ENCODE measurements at regions not wholly inside any gene's neighbourhood (a gene's known extent, or its start where the extent isn't known, plus 50 kb on each side); places are given as distances from the start of the nearest gene placed in this dataset.

DNA sequence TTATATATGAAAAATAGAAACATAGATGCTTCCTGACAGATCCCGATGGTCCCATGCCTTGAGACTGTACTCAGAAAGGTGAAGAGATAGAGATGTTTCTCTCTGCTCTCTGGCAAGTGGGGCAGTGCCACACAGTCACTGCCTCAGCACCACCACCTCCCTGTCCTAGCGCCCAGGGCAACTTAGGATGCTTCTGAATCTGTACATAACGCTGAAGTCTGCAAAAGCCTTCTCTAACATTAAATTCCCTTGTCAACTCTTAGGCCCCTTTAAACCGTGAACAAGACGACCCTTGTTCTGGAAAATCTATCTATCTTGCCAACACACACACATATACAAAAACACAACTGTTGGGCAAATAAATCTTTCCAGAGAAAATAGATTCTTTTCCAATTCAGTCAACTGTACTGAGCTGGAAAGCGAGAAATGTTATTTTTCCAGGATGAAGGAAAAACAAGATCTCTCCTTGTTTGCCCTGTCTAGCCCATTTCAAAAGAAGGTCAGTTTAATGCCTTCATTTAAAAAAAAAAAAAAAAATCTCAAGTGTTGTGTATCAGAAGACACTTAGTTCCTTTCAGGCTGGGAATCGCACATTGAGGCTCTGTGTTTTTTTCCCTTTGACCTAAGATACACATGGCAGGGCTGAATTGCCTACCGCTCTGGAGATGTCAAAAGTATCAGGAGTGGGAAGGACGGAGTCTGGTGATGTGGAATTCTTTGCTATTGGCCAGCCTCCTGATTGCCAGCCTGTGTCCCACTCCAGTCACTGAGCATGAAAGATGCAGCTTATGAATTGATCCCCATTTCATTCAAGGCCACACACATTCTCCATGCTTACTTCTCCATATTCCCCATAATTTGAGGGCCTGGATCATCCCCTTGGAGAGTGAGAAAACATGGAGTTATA lies 241.4 kb downstream of the LACC1 start:
- Histone ChIP-seq H3K36me3 (ENCODE audit: insufficient read depth, low read length) (no peaks in the 10 kb centered on the region), H3K4me2 (ENCODE audit: low read depth, low read length, poor library complexity, severe bottlenecking) (no peak overlapping the region), H2AFZ (ENCODE audit: low read length) (no peak overlapping the region), H3K9ac (ENCODE audit: low read length) (no peak overlapping the region), H3K79me2 (ENCODE audit: low read length) (no peaks in the 10 kb centered on the region), H3K4me3 (ENCODE audit: low read length) (no peak overlapping the region), H3K9me3 (ENCODE audit: low read length) (peaks cover 3% of the 10 kb centered on the region; the same call in 1 of the 2 replicates), H3K9me2 (replicated peaks; ENCODE audit: insufficient read depth, low read length) (no peaks in the 10 kb centered on the region), H4K20me1 (ENCODE audit: insufficient read depth, low read depth, low read length) (no peaks in the 10 kb centered on the region), H3K27ac (ENCODE audit: low read length) (no peak overlapping the region), H3K4me1 (ENCODE audit: low read length) (no peaks in the 10 kb centered on the region), H3K27me3 (ENCODE audit: low read length) (0 out of 2 replicates have a peak, but pooled peaks cover 4% of the 10 kb centered on the region)
- DNase-seq = no peak

DNA sequence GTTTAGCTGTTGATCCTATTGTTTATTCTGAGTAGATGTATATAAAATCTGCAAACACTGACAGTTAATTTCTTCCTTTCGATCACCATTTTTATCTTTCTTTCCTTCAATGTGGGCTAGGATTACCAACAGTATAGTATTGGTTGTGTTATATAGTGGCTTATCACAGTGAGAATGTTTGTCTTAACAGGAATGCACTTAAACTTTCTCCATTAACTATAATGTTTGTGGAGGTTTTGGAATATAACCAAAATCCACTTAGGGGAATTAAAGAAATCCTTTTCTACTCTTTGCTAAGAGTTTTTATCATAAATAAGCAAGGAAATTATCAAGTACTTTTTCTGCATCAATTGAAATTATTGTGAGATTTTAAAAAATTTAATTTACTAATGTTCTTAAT lies 244.6 kb downstream of the LACC1 start:
- H3K9me2 ChIP-seq (replicated peaks; ENCODE audit: insufficient read depth, low read length) = no peaks in the 10 kb centered on the region
- no peaks in the 10 kb centered on the region for H4K20me1 ChIP-seq (ENCODE audit: insufficient read depth, low read depth, low read length)
- H3K4me1 ChIP-seq (ENCODE audit: low read length) = no peaks in the 10 kb centered on the region
- no peak overlapping the region for H3K4me2 ChIP-seq (ENCODE audit: low read depth, low read length, poor library complexity, severe bottlenecking)
- H3K9me3 ChIP-seq (ENCODE audit: low read length) = peaks cover 3% of the 10 kb centered on the region; the same call in 1 of the 2 replicates
- no peaks in the 10 kb centered on the region for H3K36me3 ChIP-seq (ENCODE audit: insufficient read depth, low read length)
- no peak overlapping the region for H2AFZ ChIP-seq (ENCODE audit: low read length)
- H3K4me3 ChIP-seq (ENCODE audit: low read length) = no peak overlapping the region
- H3K9ac ChIP-seq (ENCODE audit: low read length) = no peak overlapping the region
- H3K27me3 ChIP-seq (ENCODE audit: low read length) = 0 out of 2 replicates have a peak, but pooled peaks cover 4% of the 10 kb centered on the region
- no peak for DNase-seq
- no peak overlapping the region for H3K27ac ChIP-seq (ENCODE audit: low read length)
- H3K79me2 ChIP-seq (ENCODE audit: low read length) = no peaks in the 10 kb centered on the region

DNA sequence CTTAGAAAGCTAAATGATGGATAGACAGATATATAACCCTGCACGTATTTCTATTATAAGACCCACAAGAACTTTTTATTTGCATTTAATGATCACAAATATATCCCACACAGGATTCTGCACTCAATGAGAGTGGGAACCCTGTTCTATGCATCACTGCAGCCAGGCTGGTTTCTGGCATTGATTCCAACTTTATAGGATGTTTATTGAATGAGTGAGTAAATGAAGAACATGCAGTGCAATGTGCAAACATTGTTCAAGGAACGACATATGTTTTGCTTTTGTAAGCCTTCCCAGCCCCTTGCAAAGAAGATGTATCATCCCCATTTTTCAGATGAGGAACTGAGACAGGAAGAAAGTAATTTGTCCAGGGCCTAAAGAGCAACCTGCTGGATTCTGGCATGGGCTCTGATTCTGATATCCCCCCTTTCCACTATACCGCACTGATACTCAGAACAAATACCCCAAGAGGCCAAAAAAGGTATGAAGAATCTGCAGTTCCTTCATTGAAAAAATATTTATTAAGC lies 246.3 kb downstream of the LACC1 start:
- Histone ChIP-seq H4K20me1 (ENCODE audit: insufficient read depth, low read depth, low read length) (no peaks in the 10 kb centered on the region), H2AFZ (ENCODE audit: low read length) (no peak overlapping the region), H3K9me3 (ENCODE audit: low read length) (peaks cover 3% of the 10 kb centered on the region; the same call in 1 of the 2 replicates), H3K36me3 (ENCODE audit: insufficient read depth, low read length) (no peaks in the 10 kb centered on the region), H3K4me3 (ENCODE audit: low read length) (no peak overlapping the region), H3K9me2 (replicated peaks; ENCODE audit: insufficient read depth, low read length) (no peaks in the 10 kb centered on the region), H3K9ac (ENCODE audit: low read length) (no peak overlapping the region), H3K4me2 (ENCODE audit: low read depth, low read length, poor library complexity, severe bottlenecking) (no peak overlapping the region), H3K27ac (ENCODE audit: low read length) (no peak overlapping the region), H3K4me1 (ENCODE audit: low read length) (no peaks in the 10 kb centered on the region), H3K79me2 (ENCODE audit: low read length) (no peaks in the 10 kb centered on the region), H3K27me3 (ENCODE audit: low read length) (0 out of 2 replicates have a peak, but pooled peaks cover 4% of the 10 kb centered on the region)
- DNase-seq = no peak

DNA sequence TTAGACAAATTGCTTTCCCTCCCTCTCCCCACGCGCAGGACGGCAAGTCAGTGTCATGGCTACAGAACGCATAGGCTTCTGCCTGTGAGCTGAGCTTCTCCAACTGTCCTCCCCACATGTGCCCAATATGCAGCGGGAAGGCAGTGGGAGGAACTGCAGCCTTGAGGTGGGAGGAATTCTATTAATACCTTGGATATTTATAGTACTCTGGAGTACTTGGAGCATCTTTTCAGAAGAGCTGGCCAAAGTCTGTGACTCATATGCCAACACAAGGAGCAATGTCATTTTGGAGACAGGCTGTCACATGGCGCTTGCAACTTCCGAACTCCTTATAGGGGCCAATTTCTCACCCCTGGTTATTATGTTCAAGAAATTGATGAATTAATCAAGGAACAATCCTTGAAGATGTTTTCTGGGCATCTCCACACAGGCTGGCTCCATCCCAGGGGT lies 245.0 kb upstream of the SERP2 start:
- H3K9me2 ChIP-seq (replicated peaks; ENCODE audit: insufficient read depth, low read length) = no peaks in the 10 kb centered on the region
- no peak overlapping the region for H3K4me3 ChIP-seq (ENCODE audit: low read length)
- H3K79me2 ChIP-seq (ENCODE audit: low read length) = no peaks in the 10 kb centered on the region
- DNase-seq = no peak
- no peaks in the 10 kb centered on the region for H3K36me3 ChIP-seq (ENCODE audit: insufficient read depth, low read length)
- no peak overlapping the region for H3K27ac ChIP-seq (ENCODE audit: low read length)
- no peaks in the 10 kb centered on the region for H3K4me1 ChIP-seq (ENCODE audit: low read length)
- H3K4me2 ChIP-seq (ENCODE audit: low read depth, low read length, poor library complexity, severe bottlenecking) = no peak overlapping the region
- H3K9me3 ChIP-seq (ENCODE audit: low read length) = peaks cover 3% of the 10 kb centered on the region; the same call in 1 of the 2 replicates
- no peak overlapping the region for H2AFZ ChIP-seq (ENCODE audit: low read length)
- 0 out of 2 replicates have a peak, but pooled peaks cover 4% of the 10 kb centered on the region for H3K27me3 ChIP-seq (ENCODE audit: low read length)
- H4K20me1 ChIP-seq (ENCODE audit: insufficient read depth, low read depth, low read length) = no peaks in the 10 kb centered on the region
- H3K9ac ChIP-seq (ENCODE audit: low read length) = no peak overlapping the region

DNA sequence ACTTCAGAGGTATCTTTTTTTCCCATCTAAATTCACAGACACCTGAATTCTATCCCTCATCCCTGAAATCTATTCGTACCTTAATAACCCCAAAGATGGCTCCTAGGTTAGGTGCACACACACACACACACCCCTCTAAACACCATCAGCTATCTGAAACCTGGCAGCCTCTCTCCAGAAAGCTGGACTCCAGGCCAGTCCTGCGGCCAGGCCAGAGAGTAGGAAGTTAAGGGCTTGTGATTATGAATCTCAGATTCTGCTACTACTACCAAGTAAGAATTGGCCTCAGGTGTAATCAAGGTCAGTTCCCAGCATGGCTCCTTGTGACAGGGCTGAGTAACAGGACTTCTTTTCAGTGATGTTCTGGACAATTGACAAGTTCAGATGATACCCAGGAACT lies 244.2 kb upstream of the SERP2 start:
- no peak for DNase-seq
- H3K9ac ChIP-seq (ENCODE audit: low read length) = no peak overlapping the region
- 0 out of 2 replicates have a peak, but pooled peaks cover under 1% of the 10 kb centered on the region for H3K27me3 ChIP-seq (ENCODE audit: low read length)

DNA sequence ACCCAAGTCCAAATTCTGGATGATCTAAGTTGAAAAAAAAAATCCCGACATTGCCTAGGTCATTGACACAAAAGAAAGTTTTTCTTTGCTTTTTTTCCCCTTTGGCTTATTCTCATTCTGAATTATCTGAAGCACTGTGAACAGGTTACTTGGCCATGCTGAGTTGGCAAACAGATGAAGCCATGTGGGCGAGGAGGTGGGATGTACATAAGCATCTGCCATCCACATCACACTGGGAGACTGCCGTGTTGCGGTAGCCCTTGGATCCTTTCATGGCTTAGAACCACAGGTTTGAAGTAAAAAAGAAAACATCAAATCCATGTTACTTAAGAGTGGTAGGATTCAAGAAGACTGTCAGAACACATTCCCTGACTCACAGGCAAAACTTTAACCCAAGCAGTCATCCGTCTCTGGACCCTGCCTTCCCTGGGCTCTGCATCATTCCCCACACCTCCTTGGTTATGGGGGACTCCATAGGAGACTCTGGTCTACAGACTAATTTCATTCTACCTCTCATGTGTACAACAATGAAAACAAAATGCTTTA lies 242.5 kb upstream of the SERP2 start:
- Histone ChIP-seq H3K9me2 (replicated peaks; ENCODE audit: insufficient read depth, low read length) (no peaks in the 10 kb centered on the region), H3K9me3 (ENCODE audit: low read length) (no peaks in the 10 kb centered on the region), H3K4me1 (ENCODE audit: low read length) (no peaks in the 10 kb centered on the region), H3K27me3 (ENCODE audit: low read length) (no peaks in the 10 kb centered on the region), H3K4me2 (ENCODE audit: low read depth, low read length, poor library complexity, severe bottlenecking) (no peak overlapping the region), H3K9ac (ENCODE audit: low read length) (no peak overlapping the region), H3K4me3 (ENCODE audit: low read length) (no peak overlapping the region), H3K79me2 (ENCODE audit: low read length) (no peaks in the 10 kb centered on the region), H3K27ac (ENCODE audit: low read length) (no peak overlapping the region), H3K36me3 (ENCODE audit: insufficient read depth, low read length) (no peaks in the 10 kb centered on the region), H2AFZ (ENCODE audit: low read length) (no peak overlapping the region), H4K20me1 (ENCODE audit: insufficient read depth, low read depth, low read length) (no peaks in the 10 kb centered on the region)
- no peak for DNase-seq

More for the DNA sequence above, 244.2 kb upstream of the SERP2 start:
- Histone ChIP-seq H4K20me1 (ENCODE audit: insufficient read depth, low read depth, low read length) (no peaks in the 10 kb centered on the region), H3K79me2 (ENCODE audit: low read length) (no peaks in the 10 kb centered on the region), H3K4me2 (ENCODE audit: low read depth, low read length, poor library complexity, severe bottlenecking) (no peak overlapping the region), H3K4me3 (ENCODE audit: low read length) (no peak overlapping the region), H3K9me3 (ENCODE audit: low read length) (peaks cover under 1% of the 10 kb centered on the region; the same call in 1 of the 2 replicates), H3K4me1 (ENCODE audit: low read length) (no peaks in the 10 kb centered on the region), H3K27ac (ENCODE audit: low read length) (no peak overlapping the region), H2AFZ (ENCODE audit: low read length) (no peak overlapping the region), H3K36me3 (ENCODE audit: insufficient read depth, low read length) (no peaks in the 10 kb centered on the region), H3K9me2 (replicated peaks; ENCODE audit: insufficient read depth, low read length) (no peaks in the 10 kb centered on the region)

DNA sequence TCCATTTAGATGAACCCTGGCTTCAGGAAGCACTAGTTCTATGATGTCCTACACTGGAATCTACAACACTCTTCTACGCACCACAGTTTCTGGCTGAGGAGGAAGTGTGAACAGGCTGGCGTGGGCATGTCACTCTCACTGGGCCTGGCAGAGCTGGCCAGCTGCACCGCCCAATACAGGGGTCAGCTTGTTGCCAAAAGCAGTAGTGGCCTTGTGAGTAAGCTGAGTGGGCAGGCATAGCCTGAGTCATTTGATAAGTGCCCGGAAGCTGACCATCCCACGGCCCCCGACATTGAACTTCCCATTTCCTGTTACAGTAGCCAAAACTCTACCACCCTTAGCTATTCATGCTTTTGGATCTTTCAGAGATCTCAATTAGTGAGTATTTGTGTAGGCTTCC lies 240.9 kb upstream of the SERP2 start:
- no peaks in the 10 kb centered on the region for H3K36me3 ChIP-seq (ENCODE audit: insufficient read depth, low read length)
- H3K27me3 ChIP-seq (ENCODE audit: low read length) = no peaks in the 10 kb centered on the region
- H3K4me1 ChIP-seq (ENCODE audit: low read length) = no peaks in the 10 kb centered on the region
- no peaks in the 10 kb centered on the region for H3K9me2 ChIP-seq (replicated peaks; ENCODE audit: insufficient read depth, low read length)
- H3K79me2 ChIP-seq (ENCODE audit: low read length) = no peaks in the 10 kb centered on the region
- H4K20me1 ChIP-seq (ENCODE audit: insufficient read depth, low read depth, low read length) = no peaks in the 10 kb centered on the region
- no peak for DNase-seq
- no peaks in the 10 kb centered on the region for H3K9me3 ChIP-seq (ENCODE audit: low read length)
- no peak overlapping the region for H3K4me3 ChIP-seq (ENCODE audit: low read length)
- no peak overlapping the region for H3K9ac ChIP-seq (ENCODE audit: low read length)
- no peak overlapping the region for H3K4me2 ChIP-seq (ENCODE audit: low read depth, low read length, poor library complexity, severe bottlenecking)
- H2AFZ ChIP-seq (ENCODE audit: low read length) = no peak overlapping the region
- H3K27ac ChIP-seq (ENCODE audit: low read length) = no peak overlapping the region

DNA sequence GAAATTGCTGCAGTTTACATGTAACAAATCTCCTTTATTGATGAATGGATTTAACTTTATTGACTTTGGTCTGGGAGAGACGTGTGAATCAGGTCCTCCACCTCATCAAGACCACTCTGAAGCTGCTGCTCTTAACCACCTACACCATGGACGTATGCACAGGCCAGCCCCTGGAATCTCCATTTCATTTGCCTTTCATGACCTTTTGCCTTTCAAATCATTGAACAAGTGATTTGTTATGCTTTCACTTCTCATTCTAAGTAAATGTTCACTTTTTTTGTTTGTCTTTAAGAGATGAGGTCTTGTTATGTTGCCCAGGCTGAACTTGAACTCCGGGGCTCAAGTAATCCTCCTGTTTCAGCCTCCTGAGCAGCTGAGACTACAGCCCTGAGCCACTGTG lies 240.0 kb upstream of the SERP2 start:
- Histone ChIP-seq H3K9me2 (replicated peaks; ENCODE audit: insufficient read depth, low read length) (no peaks in the 10 kb centered on the region), H3K27me3 (ENCODE audit: low read length) (no peaks in the 10 kb centered on the region; the same call in 1 of the 2 replicates), H3K36me3 (ENCODE audit: insufficient read depth, low read length) (no peaks in the 10 kb centered on the region), H3K4me1 (ENCODE audit: low read length) (no peaks in the 10 kb centered on the region), H4K20me1 (ENCODE audit: insufficient read depth, low read depth, low read length) (no peaks in the 10 kb centered on the region), H3K4me2 (ENCODE audit: low read depth, low read length, poor library complexity, severe bottlenecking) (no peak overlapping the region), H3K27ac (ENCODE audit: low read length) (no peak overlapping the region), H3K79me2 (ENCODE audit: low read length) (no peaks in the 10 kb centered on the region), H2AFZ (ENCODE audit: low read length) (no peak overlapping the region), H3K9me3 (ENCODE audit: low read length) (no peaks in the 10 kb centered on the region), H3K9ac (ENCODE audit: low read length) (no peak overlapping the region), H3K4me3 (ENCODE audit: low read length) (no peak overlapping the region)
- DNase-seq = no peak

Measured in Karpas-422 (cell line).